Gastroesophageal sphincter (tissue), 3 donors: ENCODE measurements at regions not wholly inside any gene's neighbourhood (a gene's known extent, or its start where the extent isn't known, plus 50 kb on each side); places are given as distances from the start of the nearest gene placed in this dataset.

Experiments used
- POLR2AphosphoS5 ChIP-seq: sonication (generic); formaldehyde crosslinking; IDR thresholded peaks from one replicate; pipeline ENCODE4 v1.6.1; 2017; ENCODE audit warnings: antibody characterized with exemption
- TF ChIP-seq, protein P1 (sequence below), 4 experiments: fragments of 200-600 bp in 2 of 4; fragments of 450-650 bp in 2 of 4; sonication (generic) in 1 of 4; IDR thresholded peaks; one replicate each; pipeline ENCODE4 v1.5.1; 2017 to 2019; ENCODE audit warnings: antibody characterized with exemption in 4 of 4, mild to moderate bottlenecking in 2 of 4, moderate library complexity in 2 of 4

DNA sequence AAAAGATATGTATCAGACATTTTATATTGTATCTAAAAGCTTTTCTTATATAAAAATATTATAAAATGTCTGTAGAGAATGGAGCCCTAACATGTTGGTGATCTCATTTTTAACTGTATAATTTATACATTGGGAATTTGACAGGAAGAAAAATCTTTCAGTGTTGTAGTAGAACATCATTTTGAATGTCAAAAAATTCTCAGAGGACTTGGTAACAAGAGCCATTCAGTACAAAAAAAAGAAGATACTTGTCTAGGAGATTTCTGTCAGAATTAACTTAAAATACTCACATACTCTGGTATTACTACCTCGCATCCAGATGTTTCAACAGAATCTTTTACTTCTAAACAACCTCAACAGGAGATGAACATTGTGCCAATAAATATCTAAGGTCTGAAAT lies 1277.9 kb downstream of the ROBO2 start:
- TF ChIP-seq POLR2AphosphoS5 = no peak
- TF ChIP-seq, protein P1, sequence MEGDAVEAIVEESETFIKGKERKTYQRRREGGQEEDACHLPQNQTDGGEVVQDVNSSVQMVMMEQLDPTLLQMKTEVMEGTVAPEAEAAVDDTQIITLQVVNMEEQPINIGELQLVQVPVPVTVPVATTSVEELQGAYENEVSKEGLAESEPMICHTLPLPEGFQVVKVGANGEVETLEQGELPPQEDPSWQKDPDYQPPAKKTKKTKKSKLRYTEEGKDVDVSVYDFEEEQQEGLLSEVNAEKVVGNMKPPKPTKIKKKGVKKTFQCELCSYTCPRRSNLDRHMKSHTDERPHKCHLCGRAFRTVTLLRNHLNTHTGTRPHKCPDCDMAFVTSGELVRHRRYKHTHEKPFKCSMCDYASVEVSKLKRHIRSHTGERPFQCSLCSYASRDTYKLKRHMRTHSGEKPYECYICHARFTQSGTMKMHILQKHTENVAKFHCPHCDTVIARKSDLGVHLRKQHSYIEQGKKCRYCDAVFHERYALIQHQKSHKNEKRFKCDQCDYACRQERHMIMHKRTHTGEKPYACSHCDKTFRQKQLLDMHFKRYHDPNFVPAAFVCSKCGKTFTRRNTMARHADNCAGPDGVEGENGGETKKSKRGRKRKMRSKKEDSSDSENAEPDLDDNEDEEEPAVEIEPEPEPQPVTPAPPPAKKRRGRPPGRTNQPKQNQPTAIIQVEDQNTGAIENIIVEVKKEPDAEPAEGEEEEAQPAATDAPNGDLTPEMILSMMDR (IDR thresholded peaks at IDR 0.05) = no peak
